ENCODE measurements at regions not wholly inside any gene's neighbourhood (a gene's known extent, or its start where the extent isn't known, plus 50 kb on each side); places are given as distances from the start of the nearest gene placed in this dataset.

DNA sequence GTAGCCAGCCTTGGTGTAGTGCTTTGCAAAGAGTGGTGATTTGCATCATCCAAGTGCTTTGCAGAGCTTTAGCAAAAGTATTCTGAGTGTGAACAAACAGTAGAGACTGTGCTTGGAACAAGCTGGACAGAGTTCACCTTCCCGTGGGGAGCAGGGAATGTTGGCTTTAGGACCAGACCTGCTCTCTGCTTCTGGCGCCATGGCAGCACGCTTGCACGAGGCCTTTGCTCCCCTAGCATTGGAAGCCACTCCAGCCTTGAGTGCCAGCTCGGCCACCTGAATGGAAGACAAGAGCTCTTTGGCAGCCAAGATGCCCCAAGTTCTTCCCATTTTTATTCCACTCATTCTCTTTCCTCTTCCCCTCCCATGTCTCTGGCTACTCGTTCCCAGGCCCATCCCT, 250.8 kb upstream of the OSR1 start (continued):
- TF ChIP-seq, protein P1, sequence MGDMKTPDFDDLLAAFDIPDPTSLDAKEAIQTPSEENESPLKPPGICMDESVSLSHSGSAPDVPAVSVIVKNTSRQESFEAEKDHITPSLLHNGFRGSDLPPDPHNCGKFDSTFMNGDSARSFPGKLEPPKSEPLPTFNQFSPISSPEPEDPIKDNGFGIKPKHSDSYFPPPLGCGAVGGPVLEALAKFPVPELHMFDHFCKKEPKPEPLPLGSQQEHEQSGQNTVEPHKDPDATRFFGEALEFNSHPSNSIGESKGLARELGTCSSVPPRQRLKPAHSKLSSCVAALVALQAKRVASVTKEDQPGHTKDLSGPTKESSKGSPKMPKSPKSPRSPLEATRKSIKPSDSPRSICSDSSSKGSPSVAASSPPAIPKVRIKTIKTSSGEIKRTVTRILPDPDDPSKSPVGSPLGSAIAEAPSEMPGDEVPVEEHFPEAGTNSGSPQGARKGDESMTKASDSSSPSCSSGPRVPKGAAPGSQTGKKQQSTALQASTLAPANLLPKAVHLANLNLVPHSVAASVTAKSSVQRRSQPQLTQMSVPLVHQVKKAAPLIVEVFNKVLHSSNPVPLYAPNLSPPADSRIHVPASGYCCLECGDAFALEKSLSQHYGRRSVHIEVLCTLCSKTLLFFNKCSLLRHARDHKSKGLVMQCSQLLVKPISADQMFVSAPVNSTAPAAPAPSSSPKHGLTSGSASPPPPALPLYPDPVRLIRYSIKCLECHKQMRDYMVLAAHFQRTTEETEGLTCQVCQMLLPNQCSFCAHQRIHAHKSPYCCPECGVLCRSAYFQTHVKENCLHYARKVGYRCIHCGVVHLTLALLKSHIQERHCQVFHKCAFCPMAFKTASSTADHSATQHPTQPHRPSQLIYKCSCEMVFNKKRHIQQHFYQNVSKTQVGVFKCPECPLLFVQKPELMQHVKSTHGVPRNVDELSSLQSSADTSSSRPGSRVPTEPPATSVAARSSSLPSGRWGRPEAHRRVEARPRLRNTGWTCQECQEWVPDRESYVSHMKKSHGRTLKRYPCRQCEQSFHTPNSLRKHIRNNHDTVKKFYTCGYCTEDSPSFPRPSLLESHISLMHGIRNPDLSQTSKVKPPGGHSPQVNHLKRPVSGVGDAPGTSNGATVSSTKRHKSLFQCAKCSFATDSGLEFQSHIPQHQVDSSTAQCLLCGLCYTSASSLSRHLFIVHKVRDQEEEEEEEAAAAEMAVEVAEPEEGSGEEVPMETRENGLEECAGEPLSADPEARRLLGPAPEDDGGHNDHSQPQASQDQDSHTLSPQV (IDR thresholded peaks at IDR 0.05): no peak
- TF ChIP-seq, protein P2, sequence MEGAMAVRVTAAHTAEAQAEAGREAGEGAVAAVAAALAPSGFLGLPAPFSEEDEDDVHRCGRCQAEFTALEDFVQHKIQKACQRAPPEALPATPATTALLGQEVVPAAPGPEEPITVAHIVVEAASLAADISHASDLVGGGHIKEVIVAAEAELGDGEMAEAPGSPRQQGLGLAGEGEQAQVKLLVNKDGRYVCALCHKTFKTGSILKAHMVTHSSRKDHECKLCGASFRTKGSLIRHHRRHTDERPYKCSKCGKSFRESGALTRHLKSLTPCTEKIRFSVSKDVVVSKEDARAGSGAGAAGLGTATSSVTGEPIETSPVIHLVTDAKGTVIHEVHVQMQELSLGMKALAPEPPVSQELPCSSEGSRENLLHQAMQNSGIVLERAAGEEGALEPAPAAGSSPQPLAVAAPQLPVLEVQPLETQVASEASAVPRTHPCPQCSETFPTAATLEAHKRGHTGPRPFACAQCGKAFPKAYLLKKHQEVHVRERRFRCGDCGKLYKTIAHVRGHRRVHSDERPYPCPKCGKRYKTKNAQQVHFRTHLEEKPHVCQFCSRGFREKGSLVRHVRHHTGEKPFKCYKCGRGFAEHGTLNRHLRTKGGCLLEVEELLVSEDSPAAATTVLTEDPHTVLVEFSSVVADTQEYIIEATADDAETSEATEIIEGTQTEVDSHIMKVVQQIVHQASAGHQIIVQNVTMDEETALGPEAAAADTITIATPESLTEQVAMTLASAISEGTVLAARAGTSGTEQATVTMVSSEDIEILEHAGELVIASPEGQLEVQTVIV (IDR thresholded peaks at IDR 0.05; ENCODE audit: borderline replicate concordance, partially characterized antibody): no peak
- TF ChIP-seq FOXM1 (IDR thresholded peaks at IDR 0.05; ENCODE audit: low read depth, low read length) (no peak), SMAD5 (IDR thresholded peaks at IDR 0.05; ENCODE audit: low read depth) (no peak)

DNA sequence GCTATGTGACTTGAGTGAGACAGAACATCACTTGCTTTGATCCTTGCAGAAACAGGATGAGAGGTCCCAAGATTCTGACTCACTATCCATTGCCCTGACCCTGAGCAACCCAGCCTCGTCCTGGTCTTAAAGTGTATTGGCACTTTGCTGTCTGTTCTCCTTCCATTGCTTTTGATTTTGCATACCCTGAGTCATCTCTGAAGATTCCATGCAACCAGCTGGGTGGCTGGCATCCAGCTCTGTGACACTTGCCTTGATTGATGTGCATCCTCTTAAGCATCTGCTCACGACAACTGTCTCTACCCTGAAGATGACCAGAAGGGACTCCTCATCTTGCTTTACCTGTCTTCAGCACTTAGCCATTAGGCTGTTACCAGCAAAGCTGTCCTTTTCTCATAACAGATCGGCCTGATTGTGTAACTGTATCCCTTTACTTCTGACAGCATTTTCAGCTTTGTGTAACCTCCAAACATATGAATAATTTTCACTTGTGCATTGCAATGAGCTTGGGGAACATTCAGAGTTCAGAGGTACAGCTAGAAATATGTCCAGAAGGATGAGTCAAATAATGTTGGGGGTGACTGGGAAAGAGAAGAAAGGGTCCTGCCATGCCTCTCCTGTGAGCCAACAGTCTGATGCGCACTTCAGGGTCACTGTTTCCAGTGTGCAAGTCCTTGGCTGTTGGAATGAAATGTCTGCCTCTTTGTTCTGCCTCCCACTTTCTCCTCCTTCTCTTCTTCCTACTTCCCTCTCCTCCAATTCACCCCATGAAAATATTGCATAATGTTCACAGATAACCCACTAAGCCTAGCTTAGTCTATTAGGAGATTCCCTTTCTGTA, 249.7 kb upstream of the OSR1 start:
- H3K9ac ChIP-seq (ENCODE audit: control insufficient read depth, insufficient read depth, low read length): no peak overlapping the region
- no peak for FAIRE-seq
- no TSS peak for BruUV-seq (replicated peaks)
- no peak overlapping the region for H3K4me2 ChIP-seq (ENCODE audit: control insufficient read depth, insufficient read depth)
- POLR2A ChIA-PET: no interaction called here
- H3K4me3 ChIP-seq: no peak overlapping the region
- H3K27ac ChIP-seq (ENCODE audit: control insufficient read depth, insufficient read depth): no peak overlapping the region
- H3K4me1 ChIP-seq (ENCODE audit: control insufficient read depth, insufficient read depth, low read length): no peaks in the 10 kb centered on the region
- RAD21 ChIA-PET (ENCODE audit: unreplicated experiment): no interaction called here
- TF ChIP-seq RB1 (IDR thresholded peaks at IDR 0.05; ENCODE audit: borderline replicate concordance) (no peak), SREBF2 (IDR thresholded peaks at IDR 0.05; ENCODE audit: low read length) (no peak), IKZF1 (conservative IDR thresholded peaks at IDR 0.05) (no peak), GATAD2B (conservative IDR thresholded peaks at IDR 0.05; ENCODE audit: low read depth) (no peak), NFYB (IDR thresholded peaks at IDR 0.05; ENCODE audit: insufficient read depth, low read depth, low read length) (no peak), ZNF217 (IDR thresholded peaks at IDR 0.05) (no peak), JUNB (IDR thresholded peaks at IDR 0.05) (no peak), HDAC6 (IDR thresholded peaks at IDR 0.05; ENCODE audit: unreplicated experiment) (no peak)
- TF ChIP-seq, protein P3, sequence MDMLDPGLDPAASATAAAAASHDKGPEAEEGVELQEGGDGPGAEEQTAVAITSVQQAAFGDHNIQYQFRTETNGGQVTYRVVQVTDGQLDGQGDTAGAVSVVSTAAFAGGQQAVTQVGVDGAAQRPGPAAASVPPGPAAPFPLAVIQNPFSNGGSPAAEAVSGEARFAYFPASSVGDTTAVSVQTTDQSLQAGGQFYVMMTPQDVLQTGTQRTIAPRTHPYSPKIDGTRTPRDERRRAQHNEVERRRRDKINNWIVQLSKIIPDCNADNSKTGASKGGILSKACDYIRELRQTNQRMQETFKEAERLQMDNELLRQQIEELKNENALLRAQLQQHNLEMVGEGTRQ (IDR thresholded peaks at IDR 0.05; ENCODE audit: borderline replicate concordance, low read depth, low read length): no peak
- H2AFZ ChIP-seq (ENCODE audit: control insufficient read depth, low read depth, low read length): no peak overlapping the region
- no peaks in the 10 kb centered on the region for H4K20me1 ChIP-seq (ENCODE audit: control insufficient read depth, insufficient read depth)
- no peak for DNase-seq (ENCODE audit: low read depth, low spot score)
- intact Hi-C loops (cut with micrococcal nuclease; ENCODE audit: unreplicated experiment) (no loop called here), in situ Hi-C loops (cut with MboI) (no loop called here)
- CTCF ChIA-PET: no interaction called here
- H3K79me2 ChIP-seq (ENCODE audit: control insufficient read depth, insufficient read depth, low read length): no peaks in the 10 kb centered on the region
- no peaks in the 10 kb centered on the region for H3K36me3 ChIP-seq (ENCODE audit: control insufficient read depth in 2 of 2, insufficient read depth in 2 of 2, low read length in 1 of 2)
- H3K27me3 ChIP-seq (replicated peaks in 1 of 2; ENCODE audit: control insufficient read depth in 2 of 2, insufficient read depth in 2 of 2, low read length in 1 of 2): no peaks in the 10 kb centered on the region
- H3K9me3 ChIP-seq (replicated peaks; ENCODE audit: control insufficient read depth, insufficient read depth, low read length): no peaks in the 10 kb centered on the region
- ATAC-seq: no peak
- SMC1A ChIA-PET (ENCODE audit: uncharacterized antibody, unreplicated experiment): no interaction called here
- WGBS (ENCODE audit: insufficient coverage, insufficient replicate concordance, low lambda C conversion rate, missing lambda C conversion rate): 8% methylated on average over 4 of the region's 4 CpGs

Measured in GM12878 (cell line).